ENCODE measurements at regions not wholly inside any gene's neighbourhood (a gene's known extent, or its start where the extent isn't known, plus 50 kb on each side); places are given as distances from the start of the nearest gene placed in this dataset.

- no peak for TF ChIP-seq CTCF (conservative IDR thresholded peaks at IDR 0.05 in 1 of 2, IDR thresholded peaks at IDR 0.05 in 1 of 2; ENCODE audit: extremely low read depth in 1 of 2, insufficient read depth in 1 of 2, low read depth in 1 of 2, low read length in 2 of 2)
- TF ChIP-seq EZH2 (IDR thresholded peaks at IDR 0.05; ENCODE audit: borderline replicate concordance, low read length): no peak
Measured at GRCh38 chr13:106633321-106633720, 65.4 kb upstream of the ARGLU1 start.
